Activated CD4-positive, alpha-beta T cell treated with anti-CD3 and anti-CD28 coated beads, Interleukin-2, Interleukin-4, amounts not matched to agents 100 ng/mL and 50 ng/mL, durations not matched to agents 16 hours and 8 hours (primary cell): ENCODE measurements at regions not wholly inside any gene's neighbourhood (a gene's known extent, or its start where the extent isn't known, plus 50 kb on each side); places are given as distances from the start of the nearest gene placed in this dataset.

Experiments
- DNase-seq: peaks from one replicate; pipeline ENCODE4 v3.0.0-alpha.2; 2020; ENCODE audit warnings: low spot score

DNA sequence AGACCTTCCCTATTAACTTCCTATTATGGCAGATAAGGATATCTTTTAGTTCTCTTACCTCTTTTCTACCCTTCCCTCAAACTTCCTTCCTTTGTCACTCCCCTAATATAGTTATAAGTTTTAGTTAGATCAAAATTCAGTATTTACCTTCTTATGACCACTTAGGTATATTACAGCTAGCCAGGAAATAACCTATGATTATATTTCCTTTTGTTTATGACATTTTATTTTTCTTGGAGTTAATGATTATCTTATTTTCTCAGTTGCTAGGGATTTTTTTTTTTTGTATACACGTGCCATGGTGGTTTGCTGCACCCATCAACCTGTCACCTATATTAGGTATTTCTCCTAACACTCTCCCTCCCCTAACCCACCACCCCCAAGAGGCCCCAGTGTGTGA, 88.2 kb upstream of the ZBED5 start:
- no peak for DNase-seq

DNA sequence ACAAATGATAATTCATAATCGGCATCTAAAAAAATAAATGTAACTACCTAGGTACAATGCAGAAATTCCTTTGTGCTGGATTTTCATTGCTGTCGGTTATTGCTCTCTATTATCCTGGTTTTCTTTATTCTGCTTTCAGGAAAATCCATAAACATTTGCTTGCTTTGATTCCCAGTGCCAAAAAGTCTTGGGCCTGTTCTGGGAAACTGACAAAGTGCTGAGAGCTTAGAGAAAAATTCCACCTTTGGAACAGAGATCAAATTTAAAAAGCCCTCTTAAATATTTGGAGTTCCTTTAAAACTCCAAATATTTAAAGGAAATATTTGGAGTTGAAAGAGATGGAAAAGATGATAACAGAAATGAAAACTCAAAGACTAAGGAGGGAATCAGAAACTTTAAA, 87.3 kb upstream of the ZBED5 start:
- DNase-seq, result no peak

- no peak for DNase-seq
These were observed 86.1 kb upstream of the ZBED5 start for GRCh38 chr11:10943968-10944367.

- DNase-seq, result no peak
These were observed 84.8 kb upstream of the ZBED5 start for GRCh38 chr11:10942620-10943019.

GRCh38 chr11:10941871-10942270, 84.0 kb upstream of the ZBED5 start:
- DNase-seq, result no peak

DNA sequence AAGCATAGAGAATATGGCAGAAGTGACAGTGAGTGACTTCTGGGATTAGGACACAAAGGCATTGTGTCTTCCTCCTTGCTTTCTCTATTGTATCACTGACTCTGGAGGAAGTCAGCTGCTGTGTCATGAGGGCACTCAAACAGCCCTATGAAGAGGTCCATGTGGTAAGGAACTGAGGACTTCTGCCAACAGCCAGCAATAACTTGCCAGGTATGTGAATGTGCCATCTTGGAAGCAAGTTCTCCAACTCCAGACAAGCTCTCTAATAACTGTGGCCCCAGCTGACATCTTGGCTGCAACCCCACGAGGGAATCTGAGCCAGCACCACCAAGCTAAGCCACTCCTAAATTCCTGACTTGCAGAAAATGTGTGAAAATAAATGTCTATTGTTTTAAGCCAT, 83.6 kb upstream of the ZBED5 start:
- no peak for DNase-seq

DNA sequence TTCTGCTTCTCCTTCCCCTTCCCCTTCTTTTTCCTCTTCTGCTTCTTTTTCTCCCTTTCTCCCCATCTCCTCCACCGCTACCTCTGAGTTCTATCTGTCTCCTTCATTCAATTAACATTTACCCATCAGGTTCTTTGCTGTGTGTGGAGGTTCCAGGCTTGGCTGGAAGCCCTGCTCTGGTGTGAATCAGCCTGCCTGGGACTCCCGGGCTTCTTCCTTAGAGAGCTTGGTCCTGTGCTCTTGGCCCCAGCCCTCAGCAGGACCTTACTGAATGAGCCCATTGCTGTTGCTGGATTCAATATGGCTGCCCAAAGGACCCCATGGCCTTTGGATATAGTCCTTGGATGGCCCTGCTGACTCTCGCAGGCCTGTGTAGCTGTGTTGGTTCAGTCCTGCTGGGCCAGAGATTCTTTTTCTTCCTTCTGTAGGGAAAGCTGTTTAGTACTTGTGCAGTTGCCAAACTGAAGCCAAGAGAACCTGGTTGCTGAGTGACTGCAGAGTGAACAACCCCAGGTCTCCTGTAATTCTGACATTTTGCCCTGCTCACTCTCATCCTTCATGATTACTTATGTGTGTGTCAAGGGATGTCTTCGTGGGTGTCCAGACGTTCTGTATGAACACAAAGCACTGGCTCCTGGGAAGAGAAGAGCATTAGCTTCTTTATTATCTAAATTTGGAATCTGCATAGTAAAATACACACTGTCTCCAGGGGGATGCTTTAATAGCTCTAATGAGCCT, 81.0 kb upstream of the ZBED5 start:
- no peak for DNase-seq

GRCh38 chr11:10938231-10938630, 80.4 kb upstream of the ZBED5 start:
- no peak for DNase-seq

DNA sequence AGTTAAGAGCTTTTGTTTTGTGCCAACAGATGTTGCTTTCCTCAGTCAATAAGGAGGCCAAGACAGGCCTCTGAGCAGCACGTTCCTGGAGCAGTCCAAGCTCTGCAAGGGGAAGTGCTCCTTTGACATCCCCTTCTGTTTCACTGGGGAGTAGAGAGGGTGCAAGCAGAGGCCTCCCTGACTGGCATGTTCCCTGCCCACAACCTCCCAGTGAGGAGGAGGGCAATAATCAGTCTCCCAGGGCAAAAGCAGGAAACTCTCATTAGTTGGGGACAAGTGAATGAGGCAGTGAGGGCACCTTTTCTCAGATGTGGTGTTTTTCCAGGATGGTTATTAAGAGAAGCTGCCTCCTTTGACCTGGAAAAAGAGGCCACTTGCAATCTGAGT, 79.5 kb upstream of the ZBED5 start:
- DNase-seq, result no peak

- DNase-seq, result no peak
These were observed 79.0 kb upstream of the ZBED5 start for GRCh38 chr11:10936626-10937384.

GRCh38 chr11:10935015-10935559, 77.2 kb upstream of the ZBED5 start:
- no peak for DNase-seq

DNA sequence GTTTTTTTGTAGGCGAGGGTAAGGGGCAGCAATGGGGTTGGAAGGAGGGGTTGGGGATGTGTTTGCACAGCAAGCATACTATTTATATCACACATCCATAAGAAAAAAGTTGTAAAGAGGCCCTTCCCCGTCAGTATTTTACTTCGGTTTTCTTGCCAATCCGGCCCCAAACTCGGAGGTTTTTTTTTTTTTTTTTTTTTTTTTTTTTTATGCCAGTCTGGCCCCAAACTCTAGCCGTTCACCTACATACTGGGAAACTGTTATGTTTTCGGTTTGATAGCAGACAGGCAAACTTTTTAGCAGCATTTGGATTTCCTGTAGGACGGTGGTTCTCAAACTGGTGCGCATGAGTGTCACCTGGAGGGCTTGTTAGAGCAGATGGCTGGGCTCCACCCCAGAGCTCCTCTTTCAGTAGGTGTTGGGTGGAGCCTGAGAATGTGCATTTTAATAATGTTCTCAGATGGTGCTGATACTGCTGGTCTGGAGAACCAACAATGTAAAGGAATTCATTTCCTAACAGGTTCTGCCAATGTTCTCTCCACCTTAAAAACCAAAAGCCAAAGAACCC, 76.5 kb upstream of the ZBED5 start:
- DNase-seq, result no peak

- DNase-seq, result peak; percentile 83
These were observed 75.8 kb upstream of the ZBED5 start for GRCh38 chr11:10933455-10934292.

DNA sequence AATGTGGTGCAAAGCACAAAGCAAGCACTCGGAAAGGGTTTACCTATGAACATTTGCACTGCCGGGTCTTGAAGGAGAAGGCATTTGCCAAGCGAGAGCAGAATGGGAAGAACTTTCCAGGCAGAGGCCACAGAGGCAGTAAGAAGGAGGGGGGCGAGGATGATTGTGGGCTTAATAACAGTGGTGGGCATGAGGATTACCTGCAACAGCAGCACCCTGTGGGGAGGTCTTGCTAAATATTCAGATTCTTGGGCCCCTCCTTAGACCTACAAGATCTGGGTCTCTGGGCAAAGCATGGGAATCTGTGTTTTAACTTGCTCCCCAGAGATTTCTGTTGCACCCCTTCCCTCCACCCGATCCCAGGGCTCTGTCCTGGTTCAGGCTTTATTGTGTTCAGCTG, 75.1 kb upstream of the ZBED5 start:
- no peak for DNase-seq

GRCh38 chr11:10931761-10932670, 74.2 kb upstream of the ZBED5 start:
- no peak for DNase-seq

DNA sequence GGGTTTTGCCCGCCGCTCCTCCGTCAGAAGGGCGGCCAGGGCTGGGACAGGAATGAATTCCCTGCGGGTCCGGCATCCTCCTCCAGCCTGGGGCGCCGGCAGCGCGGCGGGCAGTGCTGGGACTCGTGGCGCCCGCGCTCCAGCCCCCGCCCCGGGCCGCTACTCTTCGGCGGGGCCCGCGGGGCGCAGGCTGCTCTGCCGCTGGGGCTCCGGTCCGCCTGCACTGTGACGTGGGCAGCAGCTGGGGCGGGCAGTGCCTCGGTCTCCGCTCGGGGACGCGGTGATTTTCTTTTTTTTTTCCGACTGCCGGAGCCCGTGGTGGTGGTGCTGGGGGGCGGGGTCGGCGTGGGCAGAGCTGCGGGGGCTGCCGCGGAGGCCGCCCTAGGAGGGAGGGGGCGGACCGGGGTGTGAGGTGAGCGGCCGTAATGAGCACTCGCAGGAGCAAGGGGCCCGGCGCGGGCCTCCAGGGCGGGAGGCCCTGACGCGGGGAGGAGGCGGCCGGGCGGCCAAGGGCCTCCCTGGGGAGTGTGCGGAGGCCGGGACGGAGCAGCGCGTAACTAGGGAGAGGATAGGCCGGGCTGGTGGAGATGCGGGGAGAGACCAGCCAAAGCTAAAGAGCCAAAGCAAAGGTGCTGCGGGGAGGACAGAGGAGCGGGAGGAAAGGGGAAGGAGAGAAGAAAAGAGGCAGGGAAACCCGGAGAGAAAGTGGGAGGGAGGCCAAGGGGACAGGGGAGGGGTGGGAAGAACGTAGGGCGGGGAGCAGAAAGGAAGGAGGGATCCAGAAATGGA, 73.3 kb upstream of the ZBED5 start:
- no peak for DNase-seq

DNA sequence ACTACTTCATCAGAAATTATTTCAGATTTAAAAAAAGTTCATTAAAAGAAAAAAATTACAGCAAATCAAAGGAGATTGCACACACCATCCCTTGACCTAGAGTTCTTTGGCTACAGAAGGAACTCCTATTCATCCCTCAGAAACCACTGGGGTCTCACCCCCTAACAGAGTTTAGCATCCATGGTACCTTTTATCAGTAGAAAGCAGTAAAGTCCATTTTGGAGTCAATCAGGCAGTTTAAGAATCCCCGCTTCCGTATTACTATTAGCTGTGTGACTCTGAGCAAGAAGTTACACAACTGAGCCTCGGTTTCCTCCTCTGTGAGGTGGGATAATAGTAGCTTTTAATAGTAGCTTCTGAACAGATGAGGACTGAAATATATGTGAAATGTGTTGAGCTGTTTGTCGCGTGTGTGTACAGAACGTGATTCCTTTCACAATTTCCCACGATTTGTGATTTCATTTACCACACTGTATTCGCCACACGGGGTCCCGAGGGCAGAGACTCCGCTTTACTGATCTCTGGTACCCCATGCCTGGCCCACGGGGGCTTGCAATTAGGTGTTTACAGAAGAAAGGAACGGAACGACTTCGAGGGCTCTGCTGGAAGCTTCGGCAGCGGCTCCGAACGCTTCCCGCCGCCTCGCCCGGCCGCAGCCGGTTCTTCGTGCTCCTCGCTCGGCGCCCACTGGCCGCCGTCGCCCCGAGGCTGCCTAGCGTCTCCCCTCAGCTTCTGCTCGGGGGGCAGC, 72.5 kb upstream of the ZBED5 start:
- no peak for DNase-seq

DNA sequence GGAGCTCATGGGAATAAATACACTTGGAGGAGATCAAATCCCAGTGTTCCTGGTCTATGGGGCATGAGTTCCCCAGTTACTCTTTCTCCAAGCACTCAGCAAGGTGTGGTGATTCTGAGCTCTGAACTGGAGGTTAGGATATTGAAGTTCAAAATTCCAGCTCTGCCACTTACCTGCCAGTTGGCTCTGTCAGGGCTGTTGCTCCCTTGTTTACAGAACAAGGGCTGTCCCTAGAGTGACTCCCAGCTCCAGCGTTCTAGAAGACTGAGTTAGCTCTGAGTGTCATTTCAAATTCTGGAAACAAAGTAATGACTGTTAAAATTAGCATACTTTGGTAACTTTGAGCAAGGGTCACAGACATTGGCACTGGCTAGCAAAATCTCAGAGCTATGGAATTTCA, 69.7 kb upstream of the ZBED5 start:
- DNase-seq, result no peak

- no peak for DNase-seq
These were observed 69.0 kb upstream of the ZBED5 start for GRCh38 chr11:10926801-10927211.
